ENCODE measurements at regions not wholly inside any gene's neighbourhood (a gene's known extent, or its start where the extent isn't known, plus 50 kb on each side); places are given as distances from the start of the nearest gene placed in this dataset.
A peak's percentile ranks its signal among the peaks of the same experiment; 100 is the strongest.

DNA sequence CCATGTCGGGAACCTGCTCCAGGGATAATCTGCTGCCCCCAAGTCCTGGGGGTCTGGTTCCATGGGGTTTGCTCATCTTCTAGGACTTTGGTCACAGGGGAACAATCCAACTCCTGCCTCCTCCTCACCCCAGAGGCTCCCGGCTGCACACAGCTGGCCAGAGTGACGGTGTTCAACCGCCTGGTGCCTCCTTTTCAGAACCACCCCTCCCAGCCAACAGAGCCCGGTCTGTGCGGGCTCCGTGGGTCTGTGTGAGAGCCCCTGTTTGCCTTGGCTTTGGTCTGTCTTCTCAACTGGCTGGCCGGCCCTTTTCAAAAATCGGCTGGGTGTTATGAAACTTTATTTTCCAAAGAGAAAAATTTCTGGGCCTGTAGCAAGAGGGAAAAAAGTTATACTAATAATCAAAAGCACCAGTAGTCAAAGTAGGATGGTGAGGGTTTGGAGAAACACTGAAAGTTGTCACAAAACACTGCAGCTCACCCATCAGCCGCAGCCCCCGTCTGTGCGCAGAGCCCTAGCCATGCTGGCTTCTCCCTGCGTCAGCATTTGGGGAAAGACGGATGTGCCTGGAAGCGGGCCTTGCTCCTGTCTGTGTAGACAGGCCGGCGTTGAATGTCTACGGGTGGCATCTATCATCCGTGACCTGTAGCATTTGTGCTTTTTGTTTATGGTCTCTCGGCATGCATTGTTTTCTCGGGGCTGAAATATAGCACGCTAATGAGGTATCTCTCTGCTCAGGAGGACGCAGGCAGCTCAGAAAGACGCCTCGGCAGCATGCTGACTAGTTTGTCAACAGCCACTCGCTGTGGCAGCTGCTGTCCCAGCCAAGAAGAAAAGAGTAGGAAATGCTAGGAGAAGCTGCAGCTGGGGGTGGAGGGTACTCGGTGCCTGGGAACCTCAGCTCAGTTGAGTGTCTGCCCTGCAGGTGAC, 138.6 kb downstream of the GLI2 start:
- intact Hi-C loops (cut with DNase I) = no loop called here

DNA sequence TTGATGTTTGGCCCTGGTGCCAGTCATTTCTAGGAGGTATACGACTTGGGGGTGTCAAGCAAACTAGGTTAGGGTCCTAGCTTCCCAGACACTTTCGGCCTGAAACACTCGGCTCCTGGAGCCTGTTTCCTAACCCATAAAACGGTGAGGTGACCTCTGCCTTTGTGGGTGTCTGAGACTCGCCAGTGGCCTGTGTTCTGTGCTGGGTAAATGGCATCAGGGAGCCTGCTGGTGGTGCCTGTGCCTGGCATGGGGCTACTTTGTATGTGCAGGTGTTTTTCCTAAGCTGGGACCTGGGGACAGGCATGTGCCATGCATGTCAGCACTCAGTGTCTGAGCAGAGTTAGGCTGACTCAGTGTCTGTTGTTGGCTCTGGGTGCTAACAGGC, 139.2 kb downstream of the GLI2 start:
- Histone ChIP-seq H3K27me3 (ENCODE audit: insufficient read depth in 3 of 3, low read length in 2 of 3) (no peaks in the 10 kb centered on the region), H3K36me3 (ENCODE audit: insufficient read depth in 1 of 2, low read depth in 1 of 2) (no peaks in the 10 kb centered on the region), H3K4me3 (no peak overlapping the region), H3K4me1 (peaks cover 15% of the 10 kb centered on the region), H3K9me3 (no peaks in the 10 kb centered on the region), H3K27ac (no peak overlapping the region)
- intact Hi-C loops (cut with DNase I) = no loop called here
- TF ChIP-seq, protein P1, sequence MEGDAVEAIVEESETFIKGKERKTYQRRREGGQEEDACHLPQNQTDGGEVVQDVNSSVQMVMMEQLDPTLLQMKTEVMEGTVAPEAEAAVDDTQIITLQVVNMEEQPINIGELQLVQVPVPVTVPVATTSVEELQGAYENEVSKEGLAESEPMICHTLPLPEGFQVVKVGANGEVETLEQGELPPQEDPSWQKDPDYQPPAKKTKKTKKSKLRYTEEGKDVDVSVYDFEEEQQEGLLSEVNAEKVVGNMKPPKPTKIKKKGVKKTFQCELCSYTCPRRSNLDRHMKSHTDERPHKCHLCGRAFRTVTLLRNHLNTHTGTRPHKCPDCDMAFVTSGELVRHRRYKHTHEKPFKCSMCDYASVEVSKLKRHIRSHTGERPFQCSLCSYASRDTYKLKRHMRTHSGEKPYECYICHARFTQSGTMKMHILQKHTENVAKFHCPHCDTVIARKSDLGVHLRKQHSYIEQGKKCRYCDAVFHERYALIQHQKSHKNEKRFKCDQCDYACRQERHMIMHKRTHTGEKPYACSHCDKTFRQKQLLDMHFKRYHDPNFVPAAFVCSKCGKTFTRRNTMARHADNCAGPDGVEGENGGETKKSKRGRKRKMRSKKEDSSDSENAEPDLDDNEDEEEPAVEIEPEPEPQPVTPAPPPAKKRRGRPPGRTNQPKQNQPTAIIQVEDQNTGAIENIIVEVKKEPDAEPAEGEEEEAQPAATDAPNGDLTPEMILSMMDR (IDR thresholded peaks at IDR 0.05) = no peak
- peak in 1 of 2 donors; percentile 32 for DNase-seq
- ATAC-seq = no peak
- WGBS, 3 donors = 52 to 83% (median 66%) methylated on average over 5 of the region's 5 CpGs

More for the DNA sequence above, 138.6 kb downstream of the GLI2 start:
- Histone ChIP-seq H3K27ac (no peak overlapping the region), H3K4me3 (no peak overlapping the region), H3K9me3 (no peaks in the 10 kb centered on the region), H3K27me3 (ENCODE audit: insufficient read depth in 3 of 3, low read length in 2 of 3) (no peaks in the 10 kb centered on the region), H3K4me1 (peaks cover 12% of the 10 kb centered on the region), H3K36me3 (ENCODE audit: insufficient read depth in 1 of 2, low read depth in 1 of 2) (no peaks in the 10 kb centered on the region)
- TF ChIP-seq, protein P1 (IDR thresholded peaks at IDR 0.05) = no peak
- ATAC-seq (peak in 1 of 4 donors; percentile 33), DNase-seq (peak in 1 of 2 donors; percentile 48)
- 52 to 67% (median 64%) methylated on average over 27 of the region's 27 CpGs for whole genome bisulfite sequencing, 3 donors

DNA sequence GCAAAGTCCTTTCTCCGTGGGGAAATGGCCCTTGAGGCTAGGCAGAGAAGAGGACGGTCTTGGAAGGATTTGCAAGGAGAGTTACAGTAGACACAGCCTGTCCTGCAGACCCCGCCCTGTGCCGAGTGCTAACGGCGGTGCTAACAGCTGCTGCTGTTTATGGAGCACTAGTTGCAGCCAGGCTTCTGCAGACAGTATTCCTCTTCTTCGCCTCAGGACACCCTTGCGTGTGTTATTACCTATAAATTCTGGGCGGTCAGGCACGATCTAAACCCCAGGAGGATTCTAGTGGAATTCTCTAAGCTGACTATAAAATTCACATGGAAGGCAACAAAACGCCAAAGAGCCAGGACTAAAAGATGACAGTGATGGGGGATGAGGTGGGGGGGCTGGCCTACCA, 139.8 kb downstream of the GLI2 start:
- H3K4me3 ChIP-seq = no peak overlapping the region
- peak in 1 of 2 donors; percentile 54 for DNase-seq
- no peak for ATAC-seq
- intact Hi-C loops (cut with DNase I) = no loop called here
- TF ChIP-seq, protein P1 (IDR thresholded peaks at IDR 0.05) = no peak
- H3K36me3 ChIP-seq (ENCODE audit: insufficient read depth in 1 of 2, low read depth in 1 of 2) = no peaks in the 10 kb centered on the region
- WGBS, 3 donors = 35 to 50% (median 41%) methylated on average over 11 of the region's 11 CpGs
- no peaks in the 10 kb centered on the region for H3K9me3 ChIP-seq
- H3K4me1 ChIP-seq = peaks cover 20% of the 10 kb centered on the region
- H3K27ac ChIP-seq = no peak overlapping the region
- H3K27me3 ChIP-seq (ENCODE audit: insufficient read depth in 3 of 3, low read length in 2 of 3) = no peaks in the 10 kb centered on the region

DNA sequence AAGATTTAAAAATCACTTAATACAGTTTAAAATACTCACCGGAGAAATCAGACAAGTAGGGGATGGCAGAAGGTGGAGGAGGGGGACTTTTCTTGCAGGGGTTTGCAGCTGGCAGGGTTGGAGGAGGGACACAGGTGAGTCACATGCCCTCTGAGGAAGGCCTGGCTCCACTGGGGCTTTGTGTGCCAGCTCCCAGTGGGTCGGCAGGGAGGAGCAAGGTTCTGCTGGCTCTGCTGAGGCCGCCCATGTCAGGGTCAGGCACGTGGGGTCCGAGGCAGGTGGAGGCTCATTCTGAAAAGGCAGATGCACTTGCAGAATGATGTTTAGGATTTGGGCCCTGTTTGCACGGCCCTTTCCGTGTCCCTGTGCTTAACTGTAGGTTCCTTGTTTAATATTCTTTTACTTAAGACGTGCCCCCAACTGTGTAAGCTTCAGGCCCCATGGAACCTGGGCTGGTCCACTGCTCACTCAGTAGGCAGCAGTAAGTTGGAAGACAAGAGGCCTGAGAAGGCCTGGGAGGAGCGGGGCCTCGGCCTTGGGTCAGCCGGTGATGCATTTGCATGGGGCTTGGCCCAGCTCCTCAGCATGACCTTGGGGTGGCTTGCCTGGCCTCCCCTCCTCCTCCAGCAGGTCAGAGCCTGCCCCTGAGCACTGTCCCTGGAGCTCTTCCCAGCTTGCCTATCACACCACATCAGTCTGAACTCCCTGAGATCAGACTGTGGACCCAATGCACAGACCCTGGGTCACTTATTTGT, 141.0 kb downstream of the GLI2 start:
- ATAC-seq = no peak
- peak in 1 of 2 donors; percentile 44 for DNase-seq
- H3K27ac ChIP-seq = no peak overlapping the region

More for the DNA sequence above, 141.0 kb downstream of the GLI2 start:
- intact Hi-C loops (cut with DNase I) = no loop called here
- no peak overlapping the region for H3K4me3 ChIP-seq
- TF ChIP-seq, protein P1 (IDR thresholded peaks at IDR 0.05) = no peak
- no peaks in the 10 kb centered on the region for H3K9me3 ChIP-seq
- peaks cover 24% of the 10 kb centered on the region for H3K4me1 ChIP-seq
- WGBS, 3 donors = 76 to 83% (median 79%) methylated on average over 11 of the region's 11 CpGs
- H3K36me3 ChIP-seq (ENCODE audit: insufficient read depth in 1 of 2, low read depth in 1 of 2) = no peaks in the 10 kb centered on the region
- H3K27me3 ChIP-seq (ENCODE audit: insufficient read depth in 3 of 3, low read length in 2 of 3) = no peaks in the 10 kb centered on the region

Data from psoas muscle (tissue), 7 donors.